SIG-M5 treated with dmso at 0.1 percent for 504 hours (cell line): ENCODE measurements at regions not wholly inside any gene's neighbourhood (a gene's known extent, or its start where the extent isn't known, plus 50 kb on each side); places are given as distances from the start of the nearest gene placed in this dataset.

Experiments used
- DNase-seq: peaks from one replicate; lab custom pipeline; 2025; ENCODE audit not compliant: unreplicated experiment; lab: John Stamatoyannopoulos, UW

GRCh38 chr10:131660427-131660826, 240.4 kb upstream of the PPP2R2D start:
- no peak for DNase-seq

DNA sequence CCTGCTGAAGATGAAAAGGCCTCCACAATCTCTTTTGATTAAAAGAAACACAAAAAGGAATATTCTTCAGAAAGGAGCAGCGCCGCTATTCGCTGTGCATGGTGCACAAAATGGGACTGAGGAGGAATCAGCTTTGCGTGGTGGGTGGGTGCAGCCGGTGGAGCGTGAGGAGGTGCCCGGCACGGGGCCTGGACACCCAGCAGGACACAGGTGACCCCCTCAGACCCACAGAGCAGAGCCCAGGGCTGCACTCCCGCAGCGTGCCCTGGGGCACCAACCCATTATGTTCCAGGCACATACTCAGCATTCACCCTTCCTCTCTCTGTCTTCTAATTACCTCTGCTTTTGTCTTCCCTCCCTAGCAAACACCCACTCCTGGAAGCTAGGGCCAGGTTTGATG, 238.0 kb upstream of the PPP2R2D start:
- no peak for DNase-seq

GRCh38 chr10:131663351-131663750, 237.5 kb upstream of the PPP2R2D start:
- no peak for DNase-seq

GRCh38 chr10:131666091-131666490, 234.7 kb upstream of the PPP2R2D start:
- DNase-seq, result no peak

DNA sequence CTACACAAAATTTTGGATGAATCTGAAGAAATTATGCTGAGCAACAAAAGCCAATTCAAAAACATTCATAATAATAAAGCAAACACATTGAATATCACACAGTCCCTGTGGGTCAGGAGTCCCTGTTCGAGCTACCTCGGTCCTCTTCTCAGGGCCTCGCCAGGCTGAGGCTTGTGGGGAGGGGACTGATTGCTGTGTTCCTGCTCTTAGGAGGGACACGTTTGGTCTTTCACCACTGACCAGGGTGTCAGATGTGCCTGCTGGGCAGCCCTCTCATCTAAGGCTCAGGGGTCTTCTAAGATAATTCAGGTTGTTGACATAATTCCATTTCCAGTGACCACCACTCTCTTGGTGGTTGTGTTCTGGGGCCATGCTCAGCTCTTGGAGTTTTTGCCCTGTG, 233.8 kb upstream of the PPP2R2D start:
- no peak for DNase-seq

DNA sequence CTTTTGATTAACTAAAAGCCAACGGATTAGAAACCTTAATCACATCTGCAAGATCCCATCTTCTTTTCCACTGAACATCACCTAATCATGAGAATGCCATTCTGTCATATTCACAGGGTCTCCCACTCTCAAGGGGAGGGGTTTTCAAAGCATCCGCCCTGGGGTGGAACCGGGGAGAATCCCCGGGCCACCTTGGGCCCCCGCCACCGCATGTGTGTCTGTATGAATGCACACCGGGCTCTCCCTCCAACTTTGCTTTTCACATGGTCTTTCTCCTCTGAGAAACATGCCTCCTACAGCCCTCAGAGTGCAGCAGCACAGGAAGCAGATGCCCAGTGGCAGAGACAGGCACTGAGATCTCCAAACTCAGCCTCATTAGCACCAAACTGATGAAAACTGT, 233.2 kb upstream of the PPP2R2D start:
- DNase-seq, result no peak

- no peak for DNase-seq
Measured at GRCh38 chr10:131668903-131669302, 231.9 kb upstream of the PPP2R2D start.

- no peak for DNase-seq
Measured at GRCh38 chr10:131669838-131670237, 231.0 kb upstream of the PPP2R2D start.

DNA sequence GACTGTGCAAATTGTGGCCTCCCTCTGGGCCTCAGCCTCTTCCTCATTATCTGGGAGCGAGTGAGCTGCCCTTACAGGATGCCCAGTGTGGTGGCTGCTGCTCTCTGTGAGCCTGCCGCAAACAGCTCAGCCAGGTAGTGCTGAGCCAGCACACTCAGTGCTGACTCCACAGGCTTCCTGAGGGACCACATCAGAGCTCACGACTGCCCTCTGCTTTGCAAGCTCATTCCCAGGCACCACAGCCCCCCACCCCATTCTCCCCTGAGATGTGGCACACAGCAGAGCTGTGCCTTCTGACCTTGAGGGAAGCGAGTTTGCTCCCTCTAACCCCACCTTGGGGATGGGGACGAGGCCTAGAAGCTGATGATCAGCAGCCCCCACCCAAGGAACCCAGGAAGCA, 230.5 kb upstream of the PPP2R2D start:
- no peak for DNase-seq

DNA sequence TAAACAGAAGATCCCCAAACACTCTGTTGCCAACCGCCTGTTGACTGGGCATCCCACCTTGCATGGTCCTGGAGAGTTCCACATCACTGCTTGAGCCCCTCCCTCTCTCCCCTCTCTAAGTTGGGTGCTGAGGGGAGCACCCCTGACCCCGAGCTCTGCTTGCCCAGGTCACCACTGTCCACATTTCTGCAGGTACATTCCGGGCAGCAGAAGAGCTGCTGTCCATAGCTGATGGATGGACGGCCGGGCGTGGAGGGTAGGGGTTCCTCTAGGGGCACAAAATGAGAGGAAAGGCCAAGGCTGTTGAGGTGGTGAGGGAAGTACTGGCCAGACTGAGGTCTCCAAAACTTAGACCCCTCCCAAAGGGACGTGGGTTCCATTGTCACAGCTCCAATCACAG, 227.4 kb upstream of the PPP2R2D start:
- DNase-seq, result no peak

- DNase-seq, result no peak
Measured at GRCh38 chr10:131674130-131674529, 226.7 kb upstream of the PPP2R2D start.

DNA sequence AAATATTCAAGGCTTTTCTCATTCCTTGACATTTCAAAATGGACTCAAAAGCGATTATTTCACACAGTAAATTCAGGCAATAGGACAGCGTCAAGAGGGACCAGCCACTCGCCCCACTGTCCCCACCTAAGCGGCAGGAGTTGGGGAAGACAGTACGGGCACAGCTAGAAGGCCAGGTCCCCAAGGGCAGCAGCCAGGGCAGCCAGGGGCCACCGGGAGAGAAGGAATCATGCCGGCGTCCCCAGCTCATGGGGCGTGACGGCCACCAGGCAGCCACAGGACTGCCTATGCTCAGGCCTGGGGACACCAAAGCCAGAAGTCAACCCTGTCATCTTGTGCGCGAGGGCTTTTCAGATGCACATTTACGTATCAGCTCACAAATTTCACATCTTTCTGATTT, 225.7 kb upstream of the PPP2R2D start:
- no peak for DNase-seq

DNA sequence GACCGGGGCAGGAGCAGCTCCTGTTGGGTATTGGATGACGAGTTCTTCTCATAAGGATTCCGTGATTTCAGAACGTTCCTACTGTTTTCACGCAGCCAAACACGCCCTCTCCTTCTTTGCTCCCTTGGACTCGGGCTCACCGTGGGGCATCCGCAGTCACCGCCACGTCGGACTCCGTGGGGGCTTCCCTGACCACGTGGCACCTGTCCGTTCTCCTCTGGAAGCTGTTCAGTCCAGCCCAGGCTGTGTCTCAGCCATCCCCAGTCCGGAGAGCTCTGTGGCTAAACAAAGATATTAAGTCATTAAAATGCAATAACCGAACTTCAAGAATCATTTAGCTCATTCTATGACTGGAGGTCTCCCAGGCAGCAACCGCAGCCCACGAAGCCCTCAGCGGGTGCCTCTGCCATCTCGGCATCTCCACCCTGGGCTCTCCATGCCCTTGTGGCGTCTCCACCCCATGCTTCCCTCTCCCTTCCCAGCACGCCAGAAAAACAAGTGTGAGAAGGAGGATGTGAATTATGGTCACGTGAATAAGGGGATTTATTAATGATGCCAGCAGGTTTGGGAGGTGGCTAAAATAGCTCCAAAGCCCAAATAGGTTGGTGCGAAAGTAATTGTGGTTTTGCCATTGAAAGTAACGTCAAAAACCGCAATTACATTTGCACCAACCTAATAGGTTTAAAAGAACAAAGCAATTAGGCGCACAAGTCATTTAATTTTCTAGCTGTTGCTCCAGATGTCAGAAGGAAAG, 224.6 kb upstream of the PPP2R2D start:
- DNase-seq, result no peak

- DNase-seq, result no peak
Measured at GRCh38 chr10:131676800-131677421, 223.9 kb upstream of the PPP2R2D start.

DNA sequence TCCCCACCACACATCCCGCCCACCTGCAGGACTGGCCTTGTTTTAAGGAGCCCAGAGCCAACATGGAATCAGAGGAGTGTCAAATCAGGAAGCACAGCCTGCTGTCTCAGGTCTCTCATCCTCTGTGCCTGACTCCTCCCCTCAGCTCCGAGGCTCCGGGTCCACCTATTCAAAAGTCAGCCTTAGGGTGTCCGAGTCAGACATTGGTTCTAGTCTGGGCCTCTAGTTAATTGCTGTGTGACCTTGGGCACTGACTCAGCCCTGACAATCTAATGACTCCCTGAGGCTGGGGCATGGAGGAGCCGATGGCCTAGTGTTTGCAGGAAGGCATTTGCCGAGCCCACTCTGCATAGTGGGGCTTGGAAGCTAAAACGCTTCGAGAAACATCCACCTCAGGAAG, 223.1 kb upstream of the PPP2R2D start:
- no peak for DNase-seq

DNA sequence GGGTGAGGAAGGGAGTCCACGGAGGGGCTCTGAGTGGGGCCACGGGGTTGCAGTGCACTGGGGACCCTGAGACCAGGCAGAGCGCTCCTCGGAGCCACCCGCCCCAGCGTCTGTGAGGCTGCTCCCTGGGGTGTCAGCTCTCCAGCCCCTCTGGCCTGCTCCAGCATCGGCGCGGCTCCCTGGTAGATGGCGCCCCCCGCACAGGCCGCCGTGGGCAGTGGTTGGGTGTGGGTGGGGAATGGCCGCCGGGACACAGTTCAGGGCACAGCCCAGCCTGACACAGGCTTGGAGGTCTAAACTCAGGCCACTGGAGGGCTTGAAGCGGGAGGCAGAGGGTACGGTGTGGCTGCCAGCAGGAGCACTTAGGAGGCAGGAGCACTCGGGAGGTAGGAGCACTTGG, 222.6 kb upstream of the PPP2R2D start:
- no peak for DNase-seq

DNA sequence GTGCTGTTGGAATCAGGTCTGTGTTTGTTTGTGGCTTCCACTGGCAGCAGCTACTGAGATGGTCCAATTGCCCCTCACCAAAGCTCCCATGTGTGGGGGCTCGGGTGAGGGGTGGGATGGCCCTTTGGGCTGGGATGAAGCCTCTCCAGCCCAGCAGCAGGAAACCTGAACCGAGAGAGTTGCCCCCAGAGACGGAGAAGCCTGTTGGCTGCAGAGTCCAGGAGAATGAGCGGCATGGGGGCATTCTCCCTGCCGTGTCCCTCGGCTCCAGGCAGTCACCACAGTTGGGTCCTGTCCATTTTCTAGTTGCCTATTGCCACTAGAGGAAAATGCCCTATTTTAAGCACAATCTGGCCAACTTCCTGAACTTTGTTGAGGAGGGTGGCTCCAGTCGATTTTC, 222.2 kb upstream of the PPP2R2D start:
- no peak for DNase-seq

DNA sequence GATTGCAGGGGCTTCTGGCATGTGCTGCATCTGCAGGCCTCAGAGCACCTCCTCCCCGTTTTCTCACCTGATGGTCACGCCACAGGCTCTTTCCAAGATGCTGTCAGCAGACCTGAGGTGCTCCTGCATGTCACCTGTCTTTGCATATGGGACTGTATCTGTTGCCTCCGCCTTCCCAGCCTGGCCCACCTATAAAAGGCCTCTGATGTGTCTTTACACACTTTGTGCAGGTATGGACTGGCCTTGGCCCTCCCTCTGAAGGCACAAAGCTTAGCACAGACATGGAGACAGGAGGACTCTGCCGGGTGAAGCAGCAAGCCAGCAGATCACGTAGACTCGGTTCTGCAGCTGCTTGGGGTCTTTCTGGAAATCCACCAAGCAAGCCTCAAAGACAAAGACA, 220.9 kb upstream of the PPP2R2D start:
- no peak for DNase-seq

DNA sequence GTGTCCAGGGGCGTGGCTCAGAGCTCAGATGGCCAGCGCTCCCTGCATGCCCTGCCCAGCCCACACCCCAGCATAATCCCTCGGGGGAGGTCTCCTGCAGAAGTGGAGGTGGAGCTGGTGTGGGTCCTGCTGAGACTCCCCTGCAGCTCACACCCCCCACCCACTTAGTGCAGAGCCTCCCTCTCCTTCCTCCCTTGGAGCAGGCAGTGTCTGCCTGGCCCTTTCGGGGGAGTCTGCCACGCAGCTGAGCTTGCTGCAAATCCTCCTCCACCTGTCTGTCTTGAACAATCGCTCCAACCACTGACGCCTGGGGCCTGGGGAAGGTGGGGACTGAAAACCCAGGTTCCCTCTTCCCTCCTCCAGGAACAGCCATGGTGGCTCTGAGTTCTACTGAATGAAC, 219.7 kb upstream of the PPP2R2D start:
- no peak for DNase-seq

- no peak for DNase-seq
Measured at GRCh38 chr10:131681656-131682055, 219.2 kb upstream of the PPP2R2D start.

DNA sequence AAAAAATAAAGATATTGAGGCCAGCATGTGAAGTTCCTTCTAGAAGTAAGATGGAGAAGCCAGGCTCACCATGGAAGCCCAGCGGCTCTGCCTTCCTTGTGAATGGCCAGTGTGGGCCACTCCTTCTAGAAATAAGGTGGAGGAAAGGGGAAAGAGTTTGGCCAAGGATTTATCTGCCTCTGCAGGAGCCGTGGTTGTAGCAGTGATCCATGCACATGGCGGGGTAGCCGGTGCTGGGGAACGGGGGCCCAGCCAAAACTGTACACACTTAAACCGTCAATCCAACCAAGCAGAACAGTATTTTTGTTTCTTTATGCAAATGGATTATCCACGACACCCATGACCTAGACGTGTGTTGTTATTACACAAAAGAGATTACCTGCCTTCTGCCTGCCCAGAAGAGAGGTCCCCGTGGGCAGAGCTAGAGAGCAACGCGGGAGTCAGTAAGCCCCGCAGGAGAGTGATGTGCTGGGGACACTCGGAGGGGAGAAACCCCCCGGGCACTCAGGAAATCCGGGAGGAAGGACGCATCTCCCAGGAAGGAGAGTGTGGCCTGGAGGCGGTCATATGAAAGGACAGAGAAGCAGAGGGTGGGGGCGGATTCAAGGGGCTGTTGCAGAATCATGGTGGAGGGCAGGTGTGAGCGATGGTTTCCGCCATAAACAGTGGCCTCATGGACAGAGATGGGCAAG, 218.4 kb upstream of the PPP2R2D start:
- DNase-seq, result no peak

GRCh38 chr10:131683281-131683861, 217.4 kb upstream of the PPP2R2D start:
- no peak for DNase-seq
